ENCODE measurements at regions not wholly inside any gene's neighbourhood (a gene's known extent, or its start where the extent isn't known, plus 50 kb on each side); places are given as distances from the start of the nearest gene placed in this dataset.

DNA sequence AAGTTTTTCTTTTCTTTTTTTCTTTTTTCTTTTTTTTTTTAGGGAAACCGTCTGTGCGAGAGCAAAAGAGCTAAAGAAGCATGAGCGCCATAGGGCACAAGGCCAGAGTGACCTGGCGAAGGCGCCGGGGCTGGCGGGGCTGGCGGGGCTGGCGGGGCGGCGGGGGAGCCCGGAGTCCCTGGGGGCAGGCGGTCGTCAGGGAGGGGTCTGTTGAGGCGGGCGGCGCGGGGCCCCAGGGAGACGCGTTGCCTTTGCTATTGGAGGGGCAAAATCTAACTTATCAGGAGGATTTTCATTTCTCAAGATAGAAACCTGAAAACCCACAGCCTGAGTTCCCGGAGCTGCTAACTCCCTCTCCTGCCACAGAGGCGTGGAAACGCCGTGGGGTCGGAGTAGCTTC is 135.6 kb upstream of the SMAD1 start:
- no peak for DNase-seq

DNA sequence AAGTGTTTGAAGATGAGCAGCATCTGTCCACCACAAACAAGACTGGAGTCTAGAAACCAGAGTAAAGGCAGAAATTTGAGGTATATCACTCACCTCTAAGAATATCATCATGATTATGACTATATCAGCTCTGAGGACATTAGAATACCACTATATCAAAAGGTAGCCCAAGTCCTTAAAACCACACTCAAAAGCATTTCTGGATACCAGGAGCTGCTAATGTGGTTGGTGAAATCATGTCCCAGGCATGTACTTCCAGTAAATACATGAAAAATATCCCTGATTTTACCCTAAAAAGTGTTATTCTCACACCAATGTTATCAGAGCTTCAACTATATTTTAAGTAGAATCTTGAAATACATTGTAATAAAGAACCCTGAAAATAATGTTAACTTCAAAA is 136.3 kb upstream of the SMAD1 start:
- no peak for DNase-seq

DNA sequence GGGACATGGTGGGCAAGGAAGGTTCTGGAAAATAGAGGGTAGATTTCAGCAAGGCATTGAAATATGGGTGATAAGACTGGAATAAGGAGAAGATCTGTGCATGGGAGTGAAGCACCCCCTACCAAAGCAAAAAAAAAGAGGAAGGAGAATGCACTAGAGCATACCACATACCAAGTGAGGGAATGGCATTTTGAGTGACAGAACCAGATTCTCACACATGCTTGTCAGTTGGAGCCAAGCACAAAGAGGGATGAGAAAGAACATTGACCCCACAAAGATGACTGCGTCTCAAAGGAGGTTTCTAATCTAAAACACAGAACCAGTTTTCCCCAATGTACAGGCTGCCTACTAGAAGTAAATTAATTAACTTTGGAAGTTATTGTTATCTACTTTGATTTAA is 140.3 kb upstream of the SMAD1 start:
- DNase-seq, result no peak

- DNase-seq, result no peak
Observed at GRCh38 chr4:145340071-145340675, 141.5 kb upstream of the SMAD1 start.

DNA sequence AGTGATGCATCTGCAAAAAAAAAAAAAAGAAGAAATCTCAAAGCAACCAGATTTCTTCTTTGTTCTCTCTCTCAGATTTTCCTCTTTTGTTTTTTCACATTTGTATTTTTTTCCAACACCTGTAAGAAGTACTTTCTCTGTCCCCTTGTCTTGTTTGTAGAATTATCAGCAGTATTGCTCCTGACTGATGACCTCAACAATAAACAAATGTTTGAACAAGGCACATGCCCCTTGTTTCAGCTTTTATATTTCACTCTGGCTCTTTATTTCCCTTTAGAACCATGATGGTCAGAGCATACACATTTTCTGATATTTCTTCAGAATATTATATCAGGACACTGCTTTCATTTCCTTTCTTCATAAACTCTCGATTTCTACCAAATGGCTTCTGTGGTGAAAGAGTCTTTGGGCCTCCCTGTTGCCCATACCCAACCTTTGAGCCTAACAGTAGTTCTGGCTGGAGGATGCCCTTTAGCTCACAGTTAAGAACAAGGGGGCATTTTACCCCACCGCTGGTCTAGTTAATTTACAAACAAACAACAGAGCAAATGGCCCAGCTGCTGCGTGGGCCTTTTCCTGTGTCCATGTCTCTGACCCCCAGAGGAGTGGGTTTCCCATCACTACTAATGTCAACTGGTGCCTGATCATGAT is 142.5 kb upstream of the SMAD1 start:
- DNase-seq, result no peak

GRCh38 chr4:145338568-145338967 is 143.1 kb upstream of the SMAD1 start:
- no peak for DNase-seq

DNA sequence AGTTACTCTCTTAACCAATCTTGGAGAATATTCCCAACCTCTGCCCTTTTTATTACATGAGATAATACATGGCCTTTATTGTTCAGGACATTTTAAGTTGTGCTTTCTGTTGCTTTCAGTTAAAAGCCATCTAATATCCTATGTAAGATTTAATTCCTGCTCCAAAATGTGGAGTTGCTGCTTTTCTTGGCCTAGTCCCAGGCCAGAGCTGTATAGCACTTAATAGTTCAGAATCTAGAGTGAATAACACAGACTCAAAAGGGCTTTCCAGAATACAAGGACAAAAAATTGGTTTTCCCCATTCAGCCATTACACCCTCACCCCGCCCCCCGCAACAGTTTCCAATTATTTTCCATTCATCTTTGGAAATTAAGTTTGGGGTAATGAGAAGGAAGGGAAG is 144.3 kb upstream of the SMAD1 start:
- DNase-seq, result no peak

- no peak for DNase-seq
Observed at GRCh38 chr4:145333786-145334185, 147.9 kb upstream of the SMAD1 start.

GRCh38 chr4:145326491-145326890 is 146.1 kb upstream of the OTUD4 start:
- no peak for DNase-seq

DNA sequence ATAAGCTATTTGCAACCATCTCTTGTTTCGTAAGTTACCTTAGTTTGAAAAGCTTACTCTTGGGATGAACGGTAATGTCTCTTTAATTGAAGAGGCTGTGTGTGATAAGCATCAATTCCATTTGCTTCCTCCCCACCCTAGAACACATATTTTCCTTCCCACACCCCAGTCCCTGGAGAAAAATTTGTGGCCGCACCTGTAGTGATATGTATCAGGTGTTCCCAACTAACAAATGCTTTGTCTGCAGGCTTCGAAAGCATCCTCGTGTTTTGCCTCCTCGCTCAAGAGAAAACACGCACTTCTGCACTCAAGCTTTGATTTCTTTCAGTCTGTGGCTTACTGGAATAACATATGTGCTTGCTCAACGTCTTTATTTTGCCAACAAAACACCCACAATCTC is 143.8 kb upstream of the OTUD4 start:
- no peak for DNase-seq

GRCh38 chr4:145320294-145320693 is 139.9 kb upstream of the OTUD4 start:
- no peak for DNase-seq

GRCh38 chr4:145319751-145320150 is 139.4 kb upstream of the OTUD4 start:
- DNase-seq, result no peak

DNA sequence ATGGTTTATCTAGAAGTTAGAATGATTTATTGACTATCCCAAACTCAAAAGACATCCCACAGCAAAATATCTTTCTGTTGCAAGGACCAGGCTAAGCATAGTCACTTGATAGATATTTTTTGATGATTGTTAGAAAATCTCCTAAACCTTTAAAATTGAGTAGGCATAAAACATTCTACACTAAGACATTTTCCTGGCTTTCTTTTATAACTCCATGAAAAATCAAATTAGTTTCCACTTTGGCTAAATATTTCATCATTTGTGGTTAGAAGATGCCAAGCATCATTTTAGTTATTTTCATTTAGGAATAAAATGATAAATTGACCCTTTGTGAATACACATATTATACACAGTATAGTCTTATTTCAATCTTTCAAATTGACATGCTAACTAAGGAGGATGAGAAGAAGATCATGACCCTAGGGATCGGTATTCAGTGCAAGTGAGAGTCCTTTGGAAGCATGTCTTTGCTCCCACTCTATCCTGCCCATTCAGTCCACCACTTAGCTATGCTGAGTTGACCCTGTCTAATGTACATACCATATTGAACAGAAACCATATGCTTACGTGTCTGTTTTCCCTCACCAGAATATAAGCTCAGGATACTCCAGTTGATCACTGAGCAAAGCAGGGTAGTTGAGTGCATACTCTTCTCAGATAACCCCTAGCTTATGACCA is 136.6 kb upstream of the OTUD4 start:
- no peak for DNase-seq

GRCh38 chr4:145315811-145316225 is 135.4 kb upstream of the OTUD4 start:
- DNase-seq, result no peak

DNA sequence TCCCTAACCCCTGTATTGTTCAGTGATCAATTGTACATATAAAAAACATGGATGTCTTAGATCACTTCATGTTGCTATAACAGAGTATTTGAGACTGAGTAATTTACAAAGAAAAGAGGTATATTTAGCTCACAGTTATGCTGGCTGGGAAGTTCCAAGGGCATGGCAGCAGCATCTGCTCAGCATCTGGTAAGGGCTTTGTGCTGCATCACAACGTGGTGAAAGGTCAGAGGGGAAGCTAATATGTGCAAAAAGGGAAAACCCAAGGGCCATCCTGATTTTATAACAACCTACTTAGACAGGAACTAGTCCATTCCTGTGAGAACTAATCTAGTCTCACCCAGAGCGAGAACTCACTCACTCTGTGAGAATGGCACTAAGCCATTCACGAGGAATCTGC is 128.2 kb upstream of the OTUD4 start:
- no peak for DNase-seq

DNA sequence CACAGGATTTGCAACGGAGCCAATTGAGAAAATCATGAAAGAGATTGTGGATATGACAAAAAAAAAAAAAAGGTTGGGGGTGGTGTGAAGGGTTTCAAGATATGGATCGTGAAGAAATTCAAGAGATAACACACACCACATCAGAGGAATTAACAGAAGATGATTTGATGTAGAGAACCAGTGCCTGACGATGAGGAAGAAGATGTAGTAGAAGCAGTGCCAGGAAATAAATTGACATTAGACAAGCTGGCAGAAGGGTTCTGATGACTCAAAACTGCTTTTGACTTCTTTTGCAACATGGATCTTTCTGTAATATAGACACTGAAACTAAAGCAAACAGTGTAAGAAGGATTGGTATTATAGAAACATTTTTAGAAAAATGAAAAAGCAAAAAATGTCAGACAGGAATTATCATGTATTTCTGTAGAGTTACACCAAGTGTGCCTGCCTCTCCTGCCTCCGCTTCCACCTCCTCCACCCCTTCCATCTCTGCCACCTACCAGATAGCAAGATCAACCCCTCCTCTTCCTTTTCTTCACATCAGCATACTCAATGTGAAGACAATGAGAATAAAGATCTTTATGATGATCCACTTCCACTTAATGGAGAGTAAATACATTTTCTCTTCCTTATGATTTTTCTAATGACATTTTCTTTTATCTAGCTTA is 127.5 kb upstream of the OTUD4 start:
- no peak for DNase-seq

DNA sequence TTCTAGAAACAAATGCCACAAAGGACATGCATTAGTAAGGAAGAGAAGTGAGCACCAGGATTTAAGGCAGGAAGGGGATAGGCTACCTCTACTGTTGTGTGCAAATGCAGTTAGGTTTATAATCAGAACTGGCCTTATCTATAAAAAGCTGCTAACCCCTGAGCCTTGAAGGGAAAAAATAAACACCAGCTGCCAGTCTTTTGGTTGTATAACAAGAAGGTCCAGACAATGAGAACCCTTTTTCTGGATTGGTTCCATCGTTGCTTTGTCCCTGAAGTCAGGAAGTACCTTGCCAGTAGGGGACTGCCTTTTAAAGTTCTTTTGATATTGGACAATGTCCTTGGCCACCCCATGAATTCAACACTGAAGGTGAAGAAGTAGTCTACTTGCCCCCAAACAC is 126.7 kb upstream of the OTUD4 start:
- DNase-seq, result no peak

DNA sequence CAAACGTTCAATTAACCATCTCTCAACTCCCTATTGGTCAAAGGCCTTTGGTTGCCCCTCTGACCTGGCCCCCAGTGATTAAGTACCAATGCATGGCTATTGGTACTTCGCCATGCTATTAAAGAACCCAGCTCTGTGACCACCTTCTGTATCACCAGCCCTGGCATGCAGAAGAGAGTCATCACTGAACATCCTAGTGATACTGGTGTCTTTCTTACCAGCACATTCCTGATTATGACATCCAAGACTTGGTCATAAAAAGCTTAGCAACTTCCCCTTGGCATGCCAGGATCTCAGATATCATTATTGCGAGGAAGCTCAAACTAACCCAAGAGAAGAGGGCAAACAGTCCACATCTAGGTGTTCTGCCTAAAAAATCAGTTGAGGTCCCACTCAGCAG is 122.3 kb upstream of the OTUD4 start:
- no peak for DNase-seq

GRCh38 chr4:145301386-145302080 is 121.1 kb upstream of the OTUD4 start:
- DNase-seq, result no peak

- no peak for DNase-seq
Observed at GRCh38 chr4:145299380-145300076, 119.1 kb upstream of the OTUD4 start.

GRCh38 chr4:145298885-145299284 is 118.5 kb upstream of the OTUD4 start:
- DNase-seq, result no peak

DNA sequence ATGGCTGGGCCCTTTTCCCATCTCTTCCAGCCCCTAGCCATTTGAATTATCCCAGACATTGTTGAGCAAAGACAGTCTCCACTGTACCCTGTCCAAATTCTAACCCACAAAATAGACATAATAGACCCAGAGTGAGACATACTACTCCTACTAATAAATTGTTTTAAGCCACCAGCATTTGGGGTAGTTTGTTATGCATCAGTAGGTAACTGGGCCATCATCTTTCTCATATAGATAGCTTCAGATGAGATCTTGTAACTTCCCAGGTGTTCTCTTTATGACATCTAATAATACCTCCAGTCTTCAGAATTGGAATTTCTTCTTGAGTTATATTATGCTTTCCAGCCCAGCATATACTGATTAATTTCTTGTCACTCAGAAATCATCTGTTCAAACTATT is 117.2 kb upstream of the OTUD4 start:
- no peak for DNase-seq

- no peak for DNase-seq
Observed at GRCh38 chr4:145295547-145295946, 115.2 kb upstream of the OTUD4 start.

Data from NCI-H146 (cell line).